ENCODE measurements at regions not wholly inside any gene's neighbourhood (a gene's known extent, or its start where the extent isn't known, plus 50 kb on each side); places are given as distances from the start of the nearest gene placed in this dataset.
"Not testable (repeated sequence)": the region's sequence is repeated elsewhere in the genome, so short reads cannot be mapped to it uniquely, and the experiment has no call there.

GRCh38 chr1:120966018-120966417, 76.4 kb downstream of the PPIAL4A start:
- TF ChIP-seq, protein P1, sequence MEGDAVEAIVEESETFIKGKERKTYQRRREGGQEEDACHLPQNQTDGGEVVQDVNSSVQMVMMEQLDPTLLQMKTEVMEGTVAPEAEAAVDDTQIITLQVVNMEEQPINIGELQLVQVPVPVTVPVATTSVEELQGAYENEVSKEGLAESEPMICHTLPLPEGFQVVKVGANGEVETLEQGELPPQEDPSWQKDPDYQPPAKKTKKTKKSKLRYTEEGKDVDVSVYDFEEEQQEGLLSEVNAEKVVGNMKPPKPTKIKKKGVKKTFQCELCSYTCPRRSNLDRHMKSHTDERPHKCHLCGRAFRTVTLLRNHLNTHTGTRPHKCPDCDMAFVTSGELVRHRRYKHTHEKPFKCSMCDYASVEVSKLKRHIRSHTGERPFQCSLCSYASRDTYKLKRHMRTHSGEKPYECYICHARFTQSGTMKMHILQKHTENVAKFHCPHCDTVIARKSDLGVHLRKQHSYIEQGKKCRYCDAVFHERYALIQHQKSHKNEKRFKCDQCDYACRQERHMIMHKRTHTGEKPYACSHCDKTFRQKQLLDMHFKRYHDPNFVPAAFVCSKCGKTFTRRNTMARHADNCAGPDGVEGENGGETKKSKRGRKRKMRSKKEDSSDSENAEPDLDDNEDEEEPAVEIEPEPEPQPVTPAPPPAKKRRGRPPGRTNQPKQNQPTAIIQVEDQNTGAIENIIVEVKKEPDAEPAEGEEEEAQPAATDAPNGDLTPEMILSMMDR (IDR thresholded peaks at IDR 0.05) = not testable (repeated sequence)
- TF ChIP-seq POLR2A, EP300 (IDR thresholded peaks at IDR 0.05): not testable (repeated sequence)
